ENCODE measurements at regions not wholly inside any gene's neighbourhood (a gene's known extent, or its start where the extent isn't known, plus 50 kb on each side); places are given as distances from the start of the nearest gene placed in this dataset.

DNA sequence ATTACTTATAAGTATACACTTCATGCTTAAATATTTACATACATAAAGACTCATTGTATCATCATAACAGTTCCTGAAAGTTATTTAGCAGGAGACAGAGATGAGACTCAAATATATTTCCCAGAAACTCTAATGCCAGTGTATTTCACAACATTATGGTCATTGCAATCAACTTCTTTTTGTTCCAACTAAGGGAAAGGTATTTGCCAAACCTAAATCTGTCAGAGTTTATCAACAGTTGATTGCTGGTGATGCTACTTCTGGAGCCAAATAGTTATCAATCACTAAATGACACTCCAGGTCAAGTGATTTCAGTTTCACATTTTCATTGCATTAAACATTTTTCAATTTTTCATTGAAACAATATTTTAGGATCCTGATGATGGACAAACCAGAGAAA is 72.1 kb upstream of the AVPR1A start:
- TF ChIP-seq CTCF (conservative IDR thresholded peaks at IDR 0.05; ENCODE audit: low read depth, low read length) (no peak), CEBPB (IDR thresholded peaks at IDR 0.05; ENCODE audit: low read depth, low read length) (peak; percentile 28; the same call in 1 of the 2 replicates), RCOR1 (IDR thresholded peaks at IDR 0.05; ENCODE audit: insufficient replicate concordance, low read length) (no peak), MAFK (IDR thresholded peaks at IDR 0.05; ENCODE audit: low read depth, low read length) (no peak)
